A549 (cell line): ENCODE measurements at regions not wholly inside any gene's neighbourhood (a gene's known extent, or its start where the extent isn't known, plus 50 kb on each side); places are given as distances from the start of the nearest gene placed in this dataset.

Experiments used
- ATAC-seq, 2 experiments: fragments of 200-7000 bp in 1 of 2; fragments of >200 bp in 1 of 2; cut with Nextera tagmentation in 1 of 2; cut with Tn5 transposase in 1 of 2; 3 replicates each; pipeline versions ENCODE4 v1.8.0 to v1.9.1; 2018 to 2020; ENCODE audit warnings: mild to moderate bottlenecking in 1 of 2, moderate library complexity in 1 of 2
- CTCF ChIA-PET: fragments of 300-600 bp; sonication (Branson Sonifier 250); formaldehyde crosslinking; extraction: SDS; loops from one replicate; lab custom pipeline; 2021; ENCODE audit warnings: antibody characterized with exemption, inconsistent platforms; lab: Yijun Ruan, JAX
- POLR2A ChIA-PET: fragments of 350-600 bp; formaldehyde crosslinking; extraction: SDS; loops from one replicate; lab custom pipeline; 2021; ENCODE audit warnings: antibody characterized with exemption, inconsistent platforms; lab: Yijun Ruan, JAX
- DNase-seq, 2 experiments: peaks; one replicate each; pipeline versions ENCODE4 v3.0.0 to v3.0.0-alpha.2; 2011 to 2016; ENCODE audit warnings: low read depth in 1 of 2, low spot score in 1 of 2
- FAIRE-seq: peaks from 2 replicates; lab custom pipeline; 2011; peaks lifted over from hg19 to GRCh38; lab: Jason Lieb, UNC
- H3K27ac ChIP-seq, 2 experiments: fragments of >200 bp; sonication (Bioruptor Twin); formaldehyde crosslinking; 3 replicates each; pipeline ENCODE4 v1.5.1; 2016 to 2017
- H3K4me1 ChIP-seq: fragments of >200 bp; sonication (Bioruptor Twin); formaldehyde crosslinking; 3 replicates; pipeline ENCODE4 v1.6.1; 2016
- H3K4me2 ChIP-seq: fragments of >200 bp; sonication (Bioruptor Twin); formaldehyde crosslinking; 3 replicates; pipeline ENCODE4 v1.6.1; 2016
- H3K4me3 ChIP-seq: fragments of >200 bp; sonication (Bioruptor Twin); formaldehyde crosslinking; 3 replicates; pipeline ENCODE4 v1.5.1; 2016
- H3K9me3 ChIP-seq: fragments of >200 bp; sonication (Bioruptor Twin); formaldehyde crosslinking; 3 replicates; pipeline ENCODE4 v1.6.1; 2016
- BHLHE40 ChIP-seq: IDR thresholded peaks from 2 replicates; pipeline ENCODE4 v1.6.1; 2012; ENCODE audit warnings: low read depth, low read length, inconsistent platforms
- CBX8 ChIP-seq: fragments of 200-600 bp; sonication (generic); IDR thresholded peaks from 2 replicates; pipeline ENCODE4 v1.6.1; 2016
- CEBPB ChIP-seq, 2 experiments: fragments of >200 bp in 1 of 2; sonication (Bioruptor Twin) in 1 of 2; formaldehyde crosslinking in 1 of 2; IDR thresholded peaks; 2 replicates each; pipeline ENCODE4 v1.6.1; 2012 to 2016
- CHD2 ChIP-seq: fragments of 150-350 bp; IDR thresholded peaks from 2 replicates; pipeline ENCODE4 v1.6.1; 2014; ENCODE audit warnings: low read length; ENCODE audit not compliant: partially characterized antibody
- EHF ChIP-seq: fragments of 250-450 bp; sonication (Bioruptor Pico); IDR thresholded peaks from 2 replicates; pipeline ENCODE4 v1.5.0; 2020; ENCODE audit warnings: mild to moderate bottlenecking
- EHMT2 ChIP-seq: fragments of 200-600 bp; sonication (generic); IDR thresholded peaks from 2 replicates; pipeline ENCODE4 v1.6.1; 2016; ENCODE audit warnings: antibody characterized with exemption, low read depth, mild to moderate bottlenecking, moderate library complexity
- EP300 ChIP-seq, 2 experiments: fragments of >200 bp; sonication (Bioruptor Twin); formaldehyde crosslinking; IDR thresholded peaks; 2 replicates in 1 of 2; 3 replicates in 1 of 2; pipeline ENCODE4 v1.6.1; 2016 to 2017
- FOXS1 ChIP-seq: fragments of 250-450 bp; sonication (Bioruptor Pico); IDR thresholded peaks from 2 replicates; pipeline ENCODE4 v1.5.0; 2020; ENCODE audit warnings: mild to moderate bottlenecking, moderate library complexity
- HDAC2 ChIP-seq: fragments of 200-600 bp; sonication (generic); IDR thresholded peaks from 2 replicates; pipeline ENCODE4 v1.6.1; 2016
- HOXA7 ChIP-seq: fragments of 250-450 bp; sonication (Bioruptor Pico); IDR thresholded peaks from 2 replicates; pipeline ENCODE4 v1.5.0; 2020; ENCODE audit warnings: mild to moderate bottlenecking, moderate library complexity
- HOXB5 ChIP-seq: fragments of 250-450 bp; sonication (Bioruptor Pico); IDR thresholded peaks from 2 replicates; pipeline ENCODE4 v1.5.0; 2020; ENCODE audit warnings: mild to moderate bottlenecking, moderate library complexity
- JUNB ChIP-seq: fragments of >200 bp; sonication (Bioruptor Twin); formaldehyde crosslinking; IDR thresholded peaks from 2 replicates; pipeline ENCODE4 v1.6.1; 2016
- KDM5A ChIP-seq: fragments of 200-600 bp; sonication (generic); IDR thresholded peaks from 2 replicates; pipeline ENCODE4 v1.6.1; 2016; ENCODE audit warnings: antibody characterized with exemption, mild to moderate bottlenecking
- MYC ChIP-seq: IDR thresholded peaks from 2 replicates; pipeline ENCODE4 v1.6.1; 2012; ENCODE audit warnings: mild to moderate bottlenecking, inconsistent platforms, low read length, improper control_type of control experiment, borderline replicate concordance
- NFE2L2 ChIP-seq: fragments of 150-350 bp; conservative IDR thresholded peaks from 2 replicates; pipeline ENCODE4 v1.6.1; 2014; ENCODE audit warnings: low read length
- PHF8 ChIP-seq: fragments of 200-600 bp; sonication (generic); IDR thresholded peaks from 2 replicates; pipeline ENCODE4 v1.6.1; 2016; ENCODE audit warnings: low read depth, mild to moderate bottlenecking, antibody characterized with exemption, moderate library complexity, borderline replicate concordance
- POLR2A ChIP-seq: IDR thresholded peaks from 2 replicates; pipeline ENCODE4 v1.6.1; 2012; ENCODE audit warnings: mild to moderate bottlenecking, low read length
- RARB ChIP-seq: fragments of 250-450 bp; sonication (Bioruptor Pico); IDR thresholded peaks from 2 replicates; pipeline ENCODE4 v1.8.0; 2021; ENCODE audit warnings: mild to moderate bottlenecking, moderate library complexity
- RCOR1 ChIP-seq: fragments of 150-350 bp; IDR thresholded peaks from 2 replicates; pipeline ENCODE4 v1.6.1; 2014; ENCODE audit warnings: antibody characterized with exemption, low read length, low read depth
- RNF2 ChIP-seq: fragments of 200-600 bp; sonication (generic); IDR thresholded peaks from 2 replicates; pipeline ENCODE4 v1.6.1; 2016; ENCODE audit warnings: low read depth, mild to moderate bottlenecking, antibody characterized with exemption, moderate library complexity, borderline replicate concordance
- SMC3 ChIP-seq: fragments of >200 bp; sonication (Bioruptor Twin); formaldehyde crosslinking; IDR thresholded peaks from 3 replicates; pipeline ENCODE4 v1.6.1; 2018; ENCODE audit warnings: inconsistent platforms
- SREBF2 ChIP-seq: fragments of 450-650 bp; IDR thresholded peaks from 2 replicates; pipeline ENCODE4 v1.6.1; 2014; ENCODE audit warnings: mild to moderate bottlenecking, moderate library complexity
- TP53 ChIP-seq: fragments of 250-450 bp; sonication (Bioruptor Pico); IDR thresholded peaks from 2 replicates; pipeline ENCODE4 v1.5.0; 2021; ENCODE audit warnings: mild to moderate bottlenecking, moderate library complexity
- WGBS: methylation state at CpG from one replicate; pipeline ENCODE4 v1.1.6; 2017; ENCODE audit errors: missing lambda C conversion rate; 5-methylcytosine and 5-hydroxymethylcytosine counted together
- TF ChIP-seq, protein P1 (sequence below): fragments of >200 bp; sonication (Bioruptor Twin); formaldehyde crosslinking; IDR thresholded peaks from 3 replicates; pipeline ENCODE4 v1.5.1; 2016
- TF ChIP-seq, protein P2 (sequence below): fragments of 450-650 bp; IDR thresholded peaks from 2 replicates; pipeline ENCODE4 v1.6.1; 2014; ENCODE audit warnings: antibody characterized with exemption
- TF ChIP-seq, protein P3 (sequence below): fragments of >200 bp; sonication (Bioruptor Twin); formaldehyde crosslinking; IDR thresholded peaks from 3 replicates; pipeline ENCODE4 v1.6.1; 2016
- TF ChIP-seq, protein P4 (sequence below): IDR thresholded peaks from 2 replicates; pipeline ENCODE4 v1.6.1; 2012; ENCODE audit warnings: low read depth, borderline replicate concordance
- TF ChIP-seq, protein P5 (sequence below): fragments of 150-350 bp; IDR thresholded peaks from 2 replicates; pipeline ENCODE4 v1.6.1; 2014; ENCODE audit warnings: low read depth, mild to moderate bottlenecking, low read length

DNA sequence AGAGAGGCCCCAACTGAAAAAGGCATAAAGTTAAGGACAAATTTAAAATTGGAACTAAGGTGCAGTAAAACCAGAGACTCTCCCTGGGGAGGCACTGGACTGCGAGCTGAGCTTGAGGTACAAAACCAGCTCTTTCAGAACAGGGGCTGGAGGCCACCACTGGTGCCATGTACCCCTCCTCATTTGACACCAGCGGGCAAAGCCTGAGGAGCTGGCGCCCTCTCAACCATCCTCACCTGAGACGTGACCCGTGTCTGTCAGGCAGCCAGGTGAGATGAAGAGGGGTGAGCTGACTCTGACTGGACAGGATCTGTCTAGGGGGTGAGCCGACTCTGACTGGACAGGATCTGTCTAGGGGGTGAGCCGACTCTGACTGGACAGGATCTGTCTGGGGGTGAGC lies 68.5 kb downstream of the TMEM18 start:
- Histone ChIP-seq H3K9me3 (peaks cover 14% of the 10 kb centered on the region; the same call in 2 of the 3 replicates), H3K4me3 (no peak overlapping the region), H3K4me2 (no peak overlapping the region), H3K4me1 (no peaks in the 10 kb centered on the region), H3K27ac (no peak overlapping the region)
- DNase-seq (no peak), FAIRE-seq (no peak), ATAC-seq (no peak)
- 19% methylated on average over 7 of the region's 7 CpGs for WGBS
- ChIA-PET CTCF (no interaction called here), POLR2A (no interaction called here)
- no peak for TF ChIP-seq RCOR1
- TF ChIP-seq, protein P1, sequence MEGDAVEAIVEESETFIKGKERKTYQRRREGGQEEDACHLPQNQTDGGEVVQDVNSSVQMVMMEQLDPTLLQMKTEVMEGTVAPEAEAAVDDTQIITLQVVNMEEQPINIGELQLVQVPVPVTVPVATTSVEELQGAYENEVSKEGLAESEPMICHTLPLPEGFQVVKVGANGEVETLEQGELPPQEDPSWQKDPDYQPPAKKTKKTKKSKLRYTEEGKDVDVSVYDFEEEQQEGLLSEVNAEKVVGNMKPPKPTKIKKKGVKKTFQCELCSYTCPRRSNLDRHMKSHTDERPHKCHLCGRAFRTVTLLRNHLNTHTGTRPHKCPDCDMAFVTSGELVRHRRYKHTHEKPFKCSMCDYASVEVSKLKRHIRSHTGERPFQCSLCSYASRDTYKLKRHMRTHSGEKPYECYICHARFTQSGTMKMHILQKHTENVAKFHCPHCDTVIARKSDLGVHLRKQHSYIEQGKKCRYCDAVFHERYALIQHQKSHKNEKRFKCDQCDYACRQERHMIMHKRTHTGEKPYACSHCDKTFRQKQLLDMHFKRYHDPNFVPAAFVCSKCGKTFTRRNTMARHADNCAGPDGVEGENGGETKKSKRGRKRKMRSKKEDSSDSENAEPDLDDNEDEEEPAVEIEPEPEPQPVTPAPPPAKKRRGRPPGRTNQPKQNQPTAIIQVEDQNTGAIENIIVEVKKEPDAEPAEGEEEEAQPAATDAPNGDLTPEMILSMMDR, result no peak
- no peak for TF ChIP-seq BHLHE40
- no peak for TF ChIP-seq CHD2

DNA sequence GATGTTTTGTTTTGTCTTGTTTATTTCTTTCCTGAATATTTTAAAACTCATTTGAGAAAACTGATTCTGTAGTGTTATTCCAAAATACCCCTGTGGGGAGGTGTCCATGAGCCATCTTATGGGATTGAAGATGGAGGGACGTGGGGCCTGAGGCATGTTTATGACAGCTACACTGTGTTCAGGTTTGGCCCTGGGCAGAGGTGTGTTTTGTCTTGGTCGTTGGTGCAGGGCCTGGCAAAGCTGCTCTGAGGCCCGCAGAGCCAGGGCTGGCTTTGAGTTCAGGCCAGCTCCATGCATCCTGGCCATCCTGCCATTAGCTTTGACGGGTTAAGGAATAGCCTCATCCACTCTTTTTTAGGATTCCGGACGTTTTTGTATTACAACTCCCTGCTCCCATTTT lies 68.9 kb downstream of the TMEM18 start:
- no peak overlapping the region for H3K27ac ChIP-seq
- peaks cover 14% of the 10 kb centered on the region; the same call in 2 of the 3 replicates for H3K9me3 ChIP-seq
- no peak overlapping the region for H3K4me3 ChIP-seq
- TF ChIP-seq KDM5A (no peak), HOXB5 (CRISPR knock-in tag) (no peak), TP53 (CRISPR knock-in tag) (no peak), SREBF2 (no peak), CEBPB (IDR thresholded peaks at IDR 0.05) (no peak), EHF (CRISPR knock-in tag) (no peak), CBX8 (no peak), EHMT2 (no peak), CHD2 (no peak), RARB (CRISPR knock-in tag) (no peak)
- WGBS, result 30% methylated on average over 6 of the region's 6 CpGs
- FAIRE-seq (no peak), ATAC-seq (no peak), DNase-seq (no peak)
- ChIA-PET CTCF (no interaction called here), POLR2A (no interaction called here)
- no peak overlapping the region for H3K4me2 ChIP-seq
- no peaks in the 10 kb centered on the region for H3K4me1 ChIP-seq

DNA sequence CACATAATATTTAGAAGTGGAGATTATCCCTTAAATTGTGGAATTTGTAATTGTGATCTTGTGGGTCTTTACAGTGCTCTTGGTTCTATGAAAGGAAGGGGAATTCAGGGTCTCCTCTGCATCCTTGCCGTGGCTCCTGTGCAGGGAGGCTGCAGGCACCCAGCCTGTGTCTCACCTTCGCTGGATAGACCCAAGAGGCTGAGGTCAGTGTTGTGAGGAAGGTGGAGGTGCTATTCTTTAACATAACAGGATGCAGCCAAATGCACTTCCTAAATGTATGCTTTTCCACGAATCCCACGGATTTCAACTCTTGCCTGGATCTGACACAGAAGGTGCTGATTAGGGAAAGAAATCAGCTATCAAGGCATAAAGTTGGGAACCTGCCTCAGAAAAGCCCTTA lies 69.5 kb downstream of the TMEM18 start:
- TF ChIP-seq JUNB (no peak), CHD2 (no peak), POLR2A (no peak), MYC (no peak), FOXS1 (CRISPR knock-in tag) (no peak), SREBF2 (no peak), HOXA7 (CRISPR knock-in tag) (no peak), PHF8 (no peak)
- TF ChIP-seq, protein P2, sequence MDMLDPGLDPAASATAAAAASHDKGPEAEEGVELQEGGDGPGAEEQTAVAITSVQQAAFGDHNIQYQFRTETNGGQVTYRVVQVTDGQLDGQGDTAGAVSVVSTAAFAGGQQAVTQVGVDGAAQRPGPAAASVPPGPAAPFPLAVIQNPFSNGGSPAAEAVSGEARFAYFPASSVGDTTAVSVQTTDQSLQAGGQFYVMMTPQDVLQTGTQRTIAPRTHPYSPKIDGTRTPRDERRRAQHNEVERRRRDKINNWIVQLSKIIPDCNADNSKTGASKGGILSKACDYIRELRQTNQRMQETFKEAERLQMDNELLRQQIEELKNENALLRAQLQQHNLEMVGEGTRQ, result no peak
- H3K9me3 ChIP-seq, result peaks cover 14% of the 10 kb centered on the region; the same call in 2 of the 3 replicates
- no peak overlapping the region for H3K4me3 ChIP-seq
- ChIA-PET POLR2A (no interaction called here), CTCF (no interaction called here)
- H3K27ac ChIP-seq, result no peak overlapping the region
- no peak overlapping the region for H3K4me2 ChIP-seq
- DNase-seq (no peak), ATAC-seq (no peak), FAIRE-seq (no peak)
- WGBS, result 5% methylated on average over 4 of the region's 4 CpGs
- H3K4me1 ChIP-seq, result no peaks in the 10 kb centered on the region

DNA sequence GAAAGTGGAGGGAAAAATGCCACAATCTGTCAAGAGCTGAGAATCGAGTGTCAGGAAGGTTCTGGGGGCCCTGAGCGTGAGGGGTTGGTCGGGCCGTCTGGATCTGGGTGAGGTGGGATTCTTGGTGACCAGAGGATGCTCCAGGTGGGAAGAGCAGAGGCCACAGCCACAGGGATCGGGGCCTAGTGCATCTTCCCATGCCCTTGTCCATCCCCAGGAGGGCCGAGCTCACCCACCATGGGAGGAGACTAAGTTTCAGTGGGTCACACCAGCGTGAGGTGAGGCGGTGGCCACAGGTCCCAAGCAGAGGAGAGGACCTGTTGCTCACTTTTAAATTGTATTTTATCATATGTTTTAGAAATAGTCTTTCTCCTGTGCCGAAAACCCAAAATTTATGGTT lies 70.0 kb downstream of the TMEM18 start:
- no peak overlapping the region for H3K4me3 ChIP-seq
- H3K9me3 ChIP-seq, result peaks cover 14% of the 10 kb centered on the region; the same call in 2 of the 3 replicates
- ChIA-PET CTCF (no interaction called here), POLR2A (no interaction called here)
- no peak overlapping the region for H3K27ac ChIP-seq
- 30% methylated on average over 9 of the region's 9 CpGs for WGBS
- no peaks in the 10 kb centered on the region for H3K4me1 ChIP-seq
- ATAC-seq, result no peak
- DNase-seq, result no peak
- FAIRE-seq, result no peak
- no peak overlapping the region for H3K4me2 ChIP-seq
- TF ChIP-seq, protein P3, sequence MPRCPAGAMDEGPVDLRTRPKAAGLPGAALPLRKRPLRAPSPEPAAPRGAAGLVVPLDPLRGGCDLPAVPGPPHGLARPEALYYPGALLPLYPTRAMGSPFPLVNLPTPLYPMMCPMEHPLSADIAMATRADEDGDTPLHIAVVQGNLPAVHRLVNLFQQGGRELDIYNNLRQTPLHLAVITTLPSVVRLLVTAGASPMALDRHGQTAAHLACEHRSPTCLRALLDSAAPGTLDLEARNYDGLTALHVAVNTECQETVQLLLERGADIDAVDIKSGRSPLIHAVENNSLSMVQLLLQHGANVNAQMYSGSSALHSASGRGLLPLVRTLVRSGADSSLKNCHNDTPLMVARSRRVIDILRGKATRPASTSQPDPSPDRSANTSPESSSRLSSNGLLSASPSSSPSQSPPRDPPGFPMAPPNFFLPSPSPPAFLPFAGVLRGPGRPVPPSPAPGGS, result no peak
- TF ChIP-seq, protein P4, sequence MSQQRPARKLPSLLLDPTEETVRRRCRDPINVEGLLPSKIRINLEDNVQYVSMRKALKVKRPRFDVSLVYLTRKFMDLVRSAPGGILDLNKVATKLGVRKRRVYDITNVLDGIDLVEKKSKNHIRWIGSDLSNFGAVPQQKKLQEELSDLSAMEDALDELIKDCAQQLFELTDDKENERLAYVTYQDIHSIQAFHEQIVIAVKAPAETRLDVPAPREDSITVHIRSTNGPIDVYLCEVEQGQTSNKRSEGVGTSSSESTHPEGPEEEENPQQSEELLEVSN, result no peak
- TF ChIP-seq SREBF2 (no peak), HDAC2 (no peak), PHF8 (no peak), RNF2 (no peak), EP300 (IDR thresholded peaks at IDR 0.05) (no peak), NFE2L2 (no peak), SMC3 (no peak), TP53 (CRISPR knock-in tag) (no peak), EHF (CRISPR knock-in tag) (no peak)
- TF ChIP-seq, protein P5, sequence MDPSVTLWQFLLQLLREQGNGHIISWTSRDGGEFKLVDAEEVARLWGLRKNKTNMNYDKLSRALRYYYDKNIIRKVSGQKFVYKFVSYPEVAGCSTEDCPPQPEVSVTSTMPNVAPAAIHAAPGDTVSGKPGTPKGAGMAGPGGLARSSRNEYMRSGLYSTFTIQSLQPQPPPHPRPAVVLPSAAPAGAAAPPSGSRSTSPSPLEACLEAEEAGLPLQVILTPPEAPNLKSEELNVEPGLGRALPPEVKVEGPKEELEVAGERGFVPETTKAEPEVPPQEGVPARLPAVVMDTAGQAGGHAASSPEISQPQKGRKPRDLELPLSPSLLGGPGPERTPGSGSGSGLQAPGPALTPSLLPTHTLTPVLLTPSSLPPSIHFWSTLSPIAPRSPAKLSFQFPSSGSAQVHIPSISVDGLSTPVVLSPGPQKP, result no peak
